ENCODE measurements at regions not wholly inside any gene's neighbourhood (a gene's known extent, or its start where the extent isn't known, plus 50 kb on each side); places are given as distances from the start of the nearest gene placed in this dataset.
"Not testable (repeated sequence)": the region's sequence is repeated elsewhere in the genome, so short reads cannot be mapped to it uniquely, and the experiment has no call there.

GRCh38 chr1:219713981-219714381, 101.1 kb upstream of the ZC3H11B start:
- DNase-seq: no peak

- no peak for DNase-seq
These were observed 99.6 kb upstream of the ZC3H11B start for GRCh38 chr1:219712506-219712905.

DNA sequence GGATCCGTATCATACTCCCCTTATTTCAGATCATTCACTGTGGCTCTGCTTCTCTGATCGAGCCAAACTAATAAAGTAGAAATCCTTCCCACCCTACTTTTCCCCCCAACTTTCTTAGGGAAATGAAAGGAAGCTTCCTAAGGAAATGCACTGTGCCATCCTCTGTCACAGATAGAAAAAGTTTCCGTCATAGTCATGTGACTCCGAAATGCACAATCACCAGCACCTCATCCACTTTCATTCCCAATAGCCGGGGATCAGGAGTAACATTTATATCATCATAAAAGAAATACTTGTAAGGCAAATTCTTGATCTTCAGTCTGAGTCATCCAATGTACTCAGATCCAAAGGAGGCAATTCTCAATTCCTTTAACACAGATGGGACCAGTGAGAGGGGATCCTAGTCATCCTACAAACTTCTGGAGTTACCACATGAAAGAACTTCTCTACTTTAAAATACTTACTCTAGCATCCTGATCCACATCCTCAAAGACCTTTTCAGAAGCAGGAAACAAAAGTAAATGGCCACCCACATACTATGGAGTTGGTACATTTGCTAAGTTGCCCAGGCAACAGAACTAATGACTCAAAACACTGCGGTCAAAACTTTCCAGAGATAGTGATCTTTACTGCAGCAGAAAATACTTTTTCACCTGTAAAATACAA, 97.8 kb upstream of the ZC3H11B start:
- no peak for DNase-seq

- DNase-seq: no peak
These were observed 96.1 kb upstream of the ZC3H11B start for GRCh38 chr1:219708919-219709543.

DNA sequence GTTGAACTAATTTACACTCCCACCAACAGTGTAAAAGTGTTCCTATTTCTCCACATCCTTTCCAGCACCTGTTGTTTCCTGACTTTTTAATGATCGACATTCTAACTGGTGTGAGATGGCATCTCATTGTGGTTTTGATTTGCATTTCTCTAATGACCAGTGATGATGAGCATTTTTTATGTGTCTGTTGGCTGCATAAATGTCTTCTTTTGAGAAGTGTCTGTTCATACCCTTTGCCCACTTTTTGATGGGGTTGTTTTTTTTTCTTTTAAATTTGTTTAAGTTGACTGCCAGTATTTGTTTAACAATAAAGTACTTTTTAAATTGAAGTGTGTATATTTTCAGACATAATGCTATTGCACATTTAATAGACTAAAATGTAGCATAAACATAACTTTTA, 95.0 kb upstream of the ZC3H11B start:
- DNase-seq: not testable (repeated sequence)

DNA sequence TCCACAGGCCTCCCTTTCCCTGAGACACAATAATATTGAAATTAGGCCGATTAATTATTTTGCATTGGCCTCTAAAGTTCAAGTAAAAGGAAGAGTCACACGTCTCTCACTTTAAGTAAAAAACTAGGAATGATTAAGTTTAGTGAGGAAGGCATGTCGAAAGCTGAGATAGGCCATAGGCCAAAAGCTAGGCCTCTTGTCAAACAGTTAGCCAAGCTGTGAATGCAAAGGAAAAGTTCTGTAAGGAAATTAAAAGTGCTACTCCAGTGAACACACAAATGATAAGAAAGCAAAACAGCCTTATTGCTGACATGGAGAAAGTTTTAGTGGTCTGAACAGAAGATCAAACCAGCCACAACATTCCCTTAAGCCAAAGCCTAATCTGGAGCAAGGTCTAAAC, 91.4 kb upstream of the ZC3H11B start:
- not testable (repeated sequence) for DNase-seq

GRCh38 chr1:219703368-219703639, 90.4 kb upstream of the ZC3H11B start:
- DNase-seq: no peak

- no peak for DNase-seq
These were observed 88.6 kb upstream of the ZC3H11B start for GRCh38 chr1:219701476-219701875.

DNA sequence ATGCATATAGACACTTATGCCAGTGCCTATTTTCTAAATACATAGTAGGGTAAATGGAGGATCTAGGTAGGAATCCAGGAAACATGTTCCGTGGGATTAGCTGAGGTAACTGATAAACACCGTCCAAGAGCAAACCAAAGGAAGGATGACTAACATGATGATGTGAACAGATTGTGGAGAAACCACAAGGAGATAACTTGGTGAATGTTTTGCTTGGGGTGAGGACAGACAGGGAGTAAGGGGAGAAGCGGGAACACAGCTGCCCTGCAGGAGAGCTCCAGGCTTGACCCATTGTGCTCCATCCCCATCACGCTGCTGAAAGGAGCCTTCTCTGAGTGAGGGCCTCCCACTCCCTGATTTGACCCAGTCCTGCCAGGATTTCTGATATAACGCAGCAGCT, 87.0 kb upstream of the ZC3H11B start:
- no peak for DNase-seq

DNA sequence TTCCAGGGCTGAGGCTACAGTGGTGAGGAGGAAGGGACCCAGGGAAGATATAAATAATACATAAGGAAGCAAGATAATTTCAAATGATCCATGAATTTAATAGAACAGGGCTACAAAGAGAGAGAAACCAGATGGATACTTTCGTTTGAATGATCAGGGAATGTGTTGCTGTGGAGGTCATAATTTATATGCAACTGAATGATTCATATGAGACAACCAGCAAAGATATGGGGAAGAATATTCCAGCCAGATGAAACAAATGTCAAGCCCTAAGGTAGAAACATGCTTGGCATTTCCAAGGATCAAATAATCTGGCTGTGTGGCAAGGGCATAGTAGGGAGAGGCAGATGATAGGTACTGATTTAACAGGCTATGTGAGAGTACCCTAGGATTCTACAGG, 84.8 kb upstream of the ZC3H11B start:
- DNase-seq: no peak

DNA sequence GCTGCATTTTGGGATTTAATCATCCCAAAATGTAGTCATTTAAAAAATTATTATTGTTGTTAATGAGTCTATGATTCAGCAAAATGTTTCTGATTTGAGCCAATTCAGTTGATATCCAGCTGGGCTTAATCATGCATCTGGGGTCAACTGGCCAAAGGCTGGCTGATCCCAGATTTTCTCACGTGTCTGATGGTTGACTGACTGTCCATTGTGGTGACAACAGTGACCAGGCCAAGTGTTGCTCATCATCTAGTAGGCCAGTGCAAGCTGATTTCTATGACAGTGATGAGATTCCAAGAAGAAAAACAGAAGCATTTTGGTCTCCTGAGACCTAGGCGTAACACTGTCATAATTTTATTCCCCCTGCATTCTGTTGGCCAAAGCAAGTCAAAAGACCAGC, 80.1 kb upstream of the ZC3H11B start:
- no peak for DNase-seq

- no peak for DNase-seq
These were observed 76.9 kb upstream of the ZC3H11B start for GRCh38 chr1:219689774-219690173.

- DNase-seq: no peak
These were observed 74.9 kb upstream of the ZC3H11B start for GRCh38 chr1:219687779-219688178.

GRCh38 chr1:219686171-219686570, 73.3 kb upstream of the ZC3H11B start:
- DNase-seq: no peak

DNA sequence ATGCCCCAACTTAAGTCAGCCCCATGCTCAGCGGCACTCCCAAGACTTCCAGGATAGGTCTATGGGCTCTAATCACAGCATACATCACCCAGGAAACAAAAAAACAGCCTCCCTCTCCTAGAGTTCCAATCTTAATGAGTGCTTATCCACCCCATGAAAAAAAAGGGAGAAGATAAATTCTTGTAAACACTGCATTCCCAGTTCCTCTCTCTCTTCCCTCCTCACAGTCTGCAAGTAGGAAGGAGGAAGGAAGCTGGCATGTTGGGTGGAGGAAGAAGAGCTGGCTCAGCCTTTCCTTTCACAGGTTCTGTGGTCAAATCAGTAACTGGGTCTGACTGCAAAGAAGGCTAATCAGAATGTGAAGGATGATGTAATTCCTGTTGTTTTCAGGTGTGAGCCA, 69.9 kb upstream of the ZC3H11B start:
- DNase-seq: no peak

DNA sequence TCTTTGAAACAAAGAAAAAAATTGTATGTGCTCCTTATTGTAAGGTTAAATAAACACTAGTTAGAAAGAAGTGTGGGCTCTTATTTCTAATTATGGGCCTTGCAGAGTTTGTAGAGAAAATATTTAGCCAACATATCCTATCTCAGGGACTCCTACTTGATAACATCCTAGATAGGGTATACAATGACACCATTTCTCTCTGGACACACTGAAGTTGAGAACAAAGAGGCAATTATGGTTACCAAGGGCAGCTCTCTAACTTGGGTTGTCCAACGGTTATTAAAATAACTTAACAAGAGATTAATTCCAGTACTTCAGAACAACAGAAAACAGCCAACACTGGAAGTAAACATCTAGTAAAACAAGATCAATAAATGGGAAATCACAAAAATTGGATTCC, 69.0 kb upstream of the ZC3H11B start:
- no peak for DNase-seq

DNA sequence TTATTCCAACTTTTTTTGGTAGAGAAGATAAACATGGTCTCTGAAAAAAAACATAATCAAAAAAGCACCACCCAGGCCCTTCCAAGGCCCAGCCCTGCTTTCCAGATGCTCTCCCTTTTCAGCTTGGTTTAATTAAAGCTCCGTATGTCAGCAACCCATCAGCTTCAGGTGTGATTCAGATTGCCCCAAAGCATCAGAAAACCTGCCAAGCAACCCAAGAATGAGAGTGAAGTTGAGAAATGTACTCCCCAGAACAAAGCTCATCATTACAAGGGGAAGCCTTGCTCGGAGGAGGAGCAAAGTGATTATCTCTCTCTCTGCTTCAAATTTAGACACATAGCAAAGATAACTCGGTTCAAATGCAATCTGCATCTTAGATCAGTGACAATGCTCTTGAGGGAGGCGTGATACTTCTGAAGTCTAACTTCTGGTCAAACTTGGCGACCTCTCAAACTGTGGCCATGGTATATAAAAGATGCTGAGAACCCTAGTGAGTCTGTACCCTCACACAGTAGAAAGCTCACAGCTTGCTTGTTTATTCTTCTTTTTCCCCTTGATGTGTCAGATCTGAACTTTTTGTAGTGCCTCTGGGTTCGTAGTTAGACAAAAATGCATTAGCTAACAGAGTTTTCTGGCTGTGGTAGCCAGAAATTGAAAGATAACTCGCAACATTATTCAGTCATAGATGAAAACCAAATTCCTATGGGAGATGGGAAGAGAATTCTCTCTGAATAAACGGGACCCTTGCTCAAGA, 63.3 kb upstream of the ZC3H11B start:
- DNase-seq: no peak

- no peak for DNase-seq
These were observed 57.7 kb upstream of the ZC3H11B start for GRCh38 chr1:219670426-219671149.

DNA sequence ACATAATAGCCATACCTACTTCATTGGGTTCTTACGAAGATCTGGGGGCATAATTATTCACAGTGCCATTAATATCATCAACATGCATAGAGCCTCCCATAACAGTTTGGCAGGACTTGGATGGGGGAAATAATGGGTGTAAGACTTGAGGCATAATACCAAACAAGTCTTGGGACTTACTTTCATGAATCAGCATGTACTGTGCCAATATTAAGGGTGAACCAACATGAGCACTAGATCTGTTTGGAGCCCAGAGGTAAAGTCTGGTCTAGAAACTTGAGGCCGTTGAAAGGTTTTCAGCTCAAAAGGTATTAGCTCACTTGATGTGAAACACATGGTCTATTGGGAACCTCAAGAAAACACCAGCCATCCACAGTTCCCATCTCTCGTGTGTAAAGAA, 56.7 kb upstream of the ZC3H11B start:
- DNase-seq: no peak

GRCh38 chr1:219669042-219669441, 56.1 kb upstream of the ZC3H11B start:
- DNase-seq: no peak

GRCh38 chr1:219668446-219668845, 55.5 kb upstream of the ZC3H11B start:
- DNase-seq: no peak

DNA sequence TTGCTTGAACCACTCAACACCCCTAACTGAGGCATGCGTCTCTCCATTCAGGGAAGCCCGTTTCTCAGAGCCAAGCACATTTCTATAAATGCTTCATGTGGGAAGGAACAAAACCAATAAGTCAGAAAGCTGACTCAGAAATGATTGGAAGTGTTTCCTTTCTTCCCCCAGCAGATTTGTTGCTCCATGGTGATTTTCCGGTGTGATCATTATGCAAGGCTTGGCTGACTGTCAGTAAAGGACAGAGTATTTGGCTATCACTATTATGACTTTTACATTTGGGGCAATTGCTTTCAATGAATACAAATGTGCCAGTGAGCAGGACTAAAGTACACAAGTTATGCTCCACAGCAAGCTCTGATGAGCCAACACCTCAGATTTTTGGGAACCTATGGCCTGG, 53.3 kb upstream of the ZC3H11B start:
- no peak for DNase-seq

DNA sequence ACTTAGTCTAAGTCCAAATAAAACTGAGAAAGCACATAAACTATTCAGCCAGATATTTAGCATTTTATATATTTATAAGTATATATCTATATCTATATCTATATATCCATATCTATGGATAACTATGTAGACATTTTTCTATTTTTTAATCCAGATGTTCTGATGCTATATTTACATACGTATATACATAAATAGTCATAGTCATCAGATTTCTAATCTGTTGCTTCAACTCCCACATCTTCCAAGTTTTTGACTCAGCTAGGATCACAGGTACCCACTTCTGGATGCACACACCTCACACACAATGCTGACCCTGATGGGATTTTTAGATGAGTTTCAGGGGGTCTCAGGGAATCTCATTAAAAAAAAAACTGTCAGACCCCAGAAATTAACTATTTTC, 52.2 kb upstream of the ZC3H11B start:
- no peak for DNase-seq
